ENCODE measurements at regions not wholly inside any gene's neighbourhood (a gene's known extent, or its start where the extent isn't known, plus 50 kb on each side); places are given as distances from the start of the nearest gene placed in this dataset.
A peak's percentile ranks its signal among the peaks of the same experiment; 100 is the strongest.

- Histone ChIP-seq H3K9me3 (peaks cover 0 to 4% (median 0%) of the 10 kb centered on the region in 3 donors), H3K27ac (no peak overlapping the region), H3K4me1 (no peaks in the 10 kb centered on the region), H3K4me3 (no peak overlapping the region), H3K27me3 (no peaks in the 10 kb centered on the region), H3K36me3 (no peaks in the 10 kb centered on the region)
- intact Hi-C loops (cut with DNase I; ENCODE audit: low total_unique reads): no loop called here
- no peak for TF ChIP-seq CTCF (IDR thresholded peaks at IDR 0.05)
- no peak for DNase-seq
Observed at GRCh38 chr4:144442713-144443112, 203.2 kb upstream of the HHIP start.

DNA sequence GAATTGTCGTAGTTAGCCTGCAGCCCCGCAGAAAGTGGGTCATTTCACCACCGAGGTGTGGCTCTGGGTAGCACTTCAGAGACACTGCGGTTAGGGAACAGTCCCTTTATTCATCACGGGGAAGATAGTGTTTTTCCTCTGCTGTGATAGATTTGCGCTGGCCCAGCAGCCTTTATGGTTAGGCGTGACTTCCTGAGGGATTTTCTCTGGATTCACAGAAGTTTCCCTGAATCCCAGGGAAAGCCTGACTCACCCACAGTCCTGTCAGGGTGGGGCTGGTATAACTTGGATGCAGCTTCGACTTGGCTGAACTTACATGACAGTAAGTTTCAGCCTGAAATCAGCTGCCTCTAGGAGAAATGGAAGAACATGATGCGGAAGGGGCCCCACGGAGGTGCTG is 196.3 kb upstream of the HHIP start:
- Histone ChIP-seq H3K9me3 (no peaks in the 10 kb centered on the region), H3K4me3 (no peak overlapping the region), H3K27me3 (no peaks in the 10 kb centered on the region), H3K27ac (no peak overlapping the region), H3K36me3 (no peaks in the 10 kb centered on the region), H3K4me1 (no peaks in the 10 kb centered on the region)
- no peak for TF ChIP-seq CTCF (IDR thresholded peaks at IDR 0.05)
- peak; percentile 59 to 70 for DNase-seq
- intact Hi-C loops (cut with DNase I; ENCODE audit: low total_unique reads): no loop called here

- H3K4me1 ChIP-seq: no peaks in the 10 kb centered on the region
- DNase-seq: no peak
- no peaks in the 10 kb centered on the region for H3K27me3 ChIP-seq
- no peak overlapping the region for H3K4me3 ChIP-seq
- no peak overlapping the region for H3K27ac ChIP-seq
- TF ChIP-seq CTCF (IDR thresholded peaks at IDR 0.05): no peak
- intact Hi-C loops (cut with DNase I; ENCODE audit: low total_unique reads): no loop called here
- no peaks in the 10 kb centered on the region for H3K36me3 ChIP-seq
- H3K9me3 ChIP-seq: no peaks in the 10 kb centered on the region
Observed at GRCh38 chr4:144450526-144450925, 195.4 kb upstream of the HHIP start.

DNA sequence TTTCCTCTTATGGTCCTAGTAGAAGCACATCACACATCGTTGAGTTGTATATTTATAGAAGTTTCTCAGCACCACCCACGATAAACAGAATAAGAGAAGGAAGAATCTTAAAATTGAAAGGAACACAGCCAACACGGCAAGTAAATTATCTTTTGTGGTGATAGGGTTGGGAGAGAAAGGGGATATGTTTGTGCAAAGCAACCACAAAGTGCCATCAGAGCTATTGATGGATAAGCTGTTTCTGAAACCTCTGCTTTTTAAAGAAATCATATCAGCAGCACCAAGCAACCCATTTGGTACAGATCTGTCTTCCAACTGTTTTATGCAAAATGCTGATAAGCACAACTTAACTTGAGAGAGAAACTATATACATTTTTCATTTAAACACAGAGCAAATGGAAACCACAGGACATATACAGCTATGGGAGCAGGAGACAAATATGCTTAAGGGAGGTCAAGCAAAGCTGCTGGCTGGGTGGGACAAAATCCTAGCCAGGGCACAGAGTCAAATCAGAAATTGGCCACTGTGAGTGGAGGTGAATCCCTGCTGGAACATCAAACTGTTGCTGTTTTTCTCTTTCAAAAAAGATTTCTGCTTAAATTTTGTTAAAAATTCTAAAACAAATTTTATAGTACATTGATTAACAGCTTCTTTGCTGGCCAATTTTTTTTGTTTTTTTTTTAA is 194.0 kb upstream of the HHIP start:
- H3K4me1 ChIP-seq: no peaks in the 10 kb centered on the region
- DNase-seq: no peak
- no peaks in the 10 kb centered on the region for H3K36me3 ChIP-seq
- no peaks in the 10 kb centered on the region for H3K27me3 ChIP-seq
- TF ChIP-seq CTCF (IDR thresholded peaks at IDR 0.05): no peak
- intact Hi-C loops (cut with DNase I; ENCODE audit: low total_unique reads): no loop called here
- H3K4me3 ChIP-seq: no peak overlapping the region
- H3K9me3 ChIP-seq: no peaks in the 10 kb centered on the region
- no peak overlapping the region for H3K27ac ChIP-seq

GRCh38 chr4:144456196-144456595 is 189.8 kb upstream of the HHIP start:
- Histone ChIP-seq H3K4me1 (no peaks in the 10 kb centered on the region), H3K27ac (no peak overlapping the region), H3K27me3 (no peaks in the 10 kb centered on the region), H3K36me3 (no peaks in the 10 kb centered on the region), H3K4me3 (no peak overlapping the region), H3K9me3 (no peaks in the 10 kb centered on the region)
- intact Hi-C loops (cut with DNase I; ENCODE audit: low total_unique reads): no loop called here
- DNase-seq: no peak
- no peak for TF ChIP-seq CTCF (IDR thresholded peaks at IDR 0.05)

DNA sequence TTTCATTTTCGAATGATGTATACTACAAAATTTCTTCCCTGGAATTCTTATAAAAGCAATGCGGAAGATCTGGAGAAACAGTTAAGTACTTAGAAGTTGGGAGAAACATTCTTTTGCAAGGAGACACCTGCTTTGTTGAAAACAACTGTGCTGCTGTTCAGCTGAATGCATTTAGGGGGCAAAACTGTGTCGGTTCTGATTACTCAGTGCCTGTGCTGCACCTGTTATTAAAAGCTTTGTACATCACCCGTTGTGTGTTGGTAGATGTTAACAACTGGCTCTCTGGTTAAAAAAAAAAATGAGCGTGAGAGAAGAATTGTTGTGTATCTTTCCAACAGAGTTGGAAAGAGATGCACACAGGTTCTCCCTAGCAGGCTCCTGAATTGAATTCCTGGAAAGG is 184.1 kb upstream of the HHIP start:
- DNase-seq: no peak
- Histone ChIP-seq H3K4me3 (no peak overlapping the region), H3K9me3 (no peaks in the 10 kb centered on the region), H3K27me3 (no peaks in the 10 kb centered on the region), H3K4me1 (no peaks in the 10 kb centered on the region), H3K27ac (no peak overlapping the region), H3K36me3 (no peaks in the 10 kb centered on the region)
- TF ChIP-seq CTCF (IDR thresholded peaks at IDR 0.05): no peak
- intact Hi-C loops (cut with DNase I; ENCODE audit: low total_unique reads): no loop called here
